Stimulated activated CD8-positive, alpha-beta memory T cell treated with anti-CD3 and anti-CD28 coated beads, Interleukin-2, amount 100 ng/mL, for 48 hours (primary cell): ENCODE measurements at regions not wholly inside any gene's neighbourhood (a gene's known extent, or its start where the extent isn't known, plus 50 kb on each side); places are given as distances from the start of the nearest gene placed in this dataset.

ENCODE experiments used
- DNase-seq, 2 donors: peaks; one replicate each; pipeline ENCODE4 v3.0.0-alpha.2; 2020; ENCODE audit warnings: low read depth in 2 of 2

DNA sequence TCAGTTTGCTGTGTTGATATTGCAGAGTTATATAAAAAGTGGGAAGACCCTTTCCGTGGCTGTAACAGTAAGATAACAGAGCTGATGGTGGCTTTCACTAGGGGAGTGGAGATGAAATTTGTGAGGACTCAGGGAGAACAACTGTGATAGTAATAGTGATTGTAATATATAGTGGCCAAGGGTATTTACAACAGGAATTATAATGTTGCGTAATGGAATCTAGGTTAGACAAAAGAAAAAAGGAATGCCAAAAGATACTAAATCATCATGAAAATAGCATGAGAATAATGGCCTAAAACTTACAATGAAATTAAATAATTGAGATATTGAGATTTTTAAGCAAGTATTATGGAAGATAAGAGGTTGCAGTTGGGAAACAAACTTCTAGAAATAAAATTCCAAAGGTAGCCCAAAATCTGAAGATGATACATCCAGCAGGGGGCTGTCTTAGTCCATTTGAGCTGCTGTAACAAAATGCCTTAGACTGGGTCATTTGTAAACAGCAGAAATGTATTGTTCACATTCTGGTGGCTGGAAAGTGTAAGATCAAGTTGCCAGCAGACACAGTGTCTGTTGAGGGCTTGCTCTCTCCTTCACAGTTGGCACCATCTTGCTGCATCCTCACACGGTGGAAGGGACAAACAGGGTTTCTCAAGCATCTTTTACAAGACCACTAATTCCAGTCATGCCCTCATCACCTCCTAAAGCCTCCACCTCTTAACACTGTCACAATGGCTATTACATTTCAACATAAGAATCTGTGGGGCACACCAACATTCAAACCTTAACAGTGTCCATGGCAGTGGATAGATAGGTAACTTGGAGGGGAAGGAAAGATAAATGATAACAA is 711.2 kb downstream of the MRPL39 start:
- no peak for DNase-seq

DNA sequence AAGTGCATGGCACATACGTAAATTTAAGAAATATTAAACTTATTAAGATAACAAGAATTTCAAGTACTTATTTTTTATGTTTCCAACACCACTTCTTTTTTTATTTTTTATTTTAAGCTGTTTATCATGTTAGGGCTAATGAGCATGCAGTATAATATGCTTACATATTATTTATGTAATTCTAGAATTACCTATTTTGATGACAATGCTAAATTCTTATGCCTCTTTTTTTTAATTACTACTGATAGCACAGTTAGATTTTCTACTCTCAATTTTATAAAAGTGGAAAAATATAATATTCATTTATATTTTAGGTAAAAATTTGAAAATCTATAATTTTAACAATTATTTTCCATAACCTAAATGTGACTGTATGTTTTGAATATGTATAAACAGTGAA is 713.0 kb downstream of the MRPL39 start:
- no peak for DNase-seq

DNA sequence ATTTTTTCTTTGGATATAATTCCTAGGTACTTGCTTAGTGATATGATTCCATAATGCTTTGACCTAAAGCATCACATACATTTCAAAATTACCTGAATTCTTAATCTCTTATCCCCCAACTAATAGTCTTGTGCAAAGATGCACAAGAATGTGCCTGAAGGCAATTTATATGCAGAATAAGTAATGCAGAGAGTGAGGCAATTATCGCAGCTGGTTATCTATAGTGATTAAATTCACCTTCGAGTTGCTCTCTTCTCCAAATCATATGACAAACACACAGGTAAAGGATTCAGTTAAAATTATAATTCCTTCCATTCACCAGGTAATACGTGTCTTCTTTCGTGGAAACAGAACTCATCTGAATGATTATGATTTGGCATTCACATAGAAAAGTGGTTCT is 717.3 kb downstream of the MRPL39 start:
- DNase-seq, result no peak

DNA sequence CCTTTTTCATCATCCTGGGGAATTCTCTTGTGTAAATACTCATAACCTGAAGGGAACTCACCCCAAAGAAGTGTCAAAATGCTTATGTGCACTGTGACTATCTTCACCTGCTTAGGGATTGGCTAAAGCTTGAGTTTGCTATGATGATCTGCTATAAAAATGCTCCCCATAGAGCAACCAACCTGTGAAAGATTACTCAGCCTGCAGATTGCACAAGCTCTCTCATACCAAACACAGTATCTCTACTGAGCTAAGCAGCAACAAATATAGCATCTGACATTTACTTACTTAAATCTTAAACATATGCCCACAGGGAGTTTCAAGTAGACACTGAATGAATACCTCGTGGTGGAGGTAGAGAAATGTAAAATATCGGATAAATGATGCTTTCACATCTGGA is 725.8 kb downstream of the MRPL39 start:
- DNase-seq, result no peak

DNA sequence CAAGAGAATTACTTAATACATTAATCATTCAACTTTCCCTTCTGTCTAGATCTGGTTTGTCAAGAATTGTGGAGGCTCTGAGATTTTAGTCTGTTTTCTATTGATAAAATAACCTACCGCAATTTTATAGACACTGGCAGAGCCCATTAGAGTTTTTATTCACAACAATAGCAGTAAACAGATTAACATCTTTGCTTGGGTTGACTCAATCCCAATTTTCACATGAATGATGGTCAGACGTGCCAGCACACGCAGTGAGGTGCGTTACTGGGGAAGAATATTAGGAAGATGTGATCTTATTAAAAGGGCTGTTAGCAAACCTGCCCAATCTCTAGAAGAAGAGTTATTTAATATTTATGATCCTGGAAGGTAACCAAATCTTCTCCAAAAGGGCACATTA is 736.6 kb downstream of the MRPL39 start:
- DNase-seq, result no peak

DNA sequence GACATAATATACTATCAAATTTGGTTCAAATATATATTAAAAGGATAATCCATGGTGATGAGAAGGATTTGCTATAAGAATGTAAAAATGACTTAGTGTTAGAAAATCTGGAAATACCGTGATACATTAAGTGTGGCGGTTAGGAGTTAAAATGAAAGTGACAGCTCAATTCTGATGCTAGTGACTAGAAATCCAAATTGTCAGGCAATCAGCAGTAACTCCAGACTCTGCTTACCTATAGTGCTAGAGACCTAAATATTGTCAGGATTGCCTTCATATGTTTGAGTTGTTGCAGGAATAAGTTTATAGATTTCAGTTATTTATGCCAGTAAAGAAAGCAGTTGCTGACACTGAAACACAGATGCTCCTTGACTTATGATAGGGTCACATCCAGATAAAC is 737.4 kb downstream of the MRPL39 start:
- no peak for DNase-seq

DNA sequence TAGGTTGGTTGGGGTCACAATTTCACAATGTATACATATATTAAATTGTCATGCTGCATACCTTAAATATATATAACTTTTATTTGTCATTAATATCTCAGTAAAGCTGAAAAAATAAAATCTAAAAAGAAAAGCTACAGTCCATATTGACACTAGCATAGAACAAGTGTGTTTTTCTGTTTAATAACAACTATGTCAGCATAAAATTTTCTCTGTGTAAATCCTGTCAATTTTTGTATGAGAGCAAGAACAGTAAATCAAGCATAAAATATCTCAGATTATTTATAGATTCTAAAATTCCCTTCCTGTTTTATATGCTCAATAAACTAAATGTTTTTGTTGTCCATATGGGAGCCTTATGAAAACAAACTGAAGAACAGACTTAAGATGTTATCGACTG is 739.2 kb downstream of the MRPL39 start:
- DNase-seq, result no peak

DNA sequence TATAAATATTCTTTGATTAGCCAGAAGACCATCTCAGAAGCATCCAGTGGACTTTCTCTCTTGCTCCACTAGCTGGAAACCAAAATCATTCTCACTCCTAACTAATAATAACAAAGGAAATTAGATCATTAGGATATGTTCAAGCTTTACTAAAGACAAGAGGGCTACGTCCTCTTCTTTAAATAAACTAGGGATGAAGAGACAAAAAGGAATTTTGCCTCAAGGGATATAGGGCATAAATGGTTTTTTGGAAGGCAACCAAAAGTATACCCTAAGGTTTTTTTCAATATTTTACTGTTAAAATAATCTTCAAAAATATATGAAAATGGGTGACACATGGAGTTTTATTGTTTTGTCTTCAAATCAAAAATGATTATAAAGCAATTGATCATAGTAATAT is 745.8 kb downstream of the MRPL39 start:
- no peak for DNase-seq

DNA sequence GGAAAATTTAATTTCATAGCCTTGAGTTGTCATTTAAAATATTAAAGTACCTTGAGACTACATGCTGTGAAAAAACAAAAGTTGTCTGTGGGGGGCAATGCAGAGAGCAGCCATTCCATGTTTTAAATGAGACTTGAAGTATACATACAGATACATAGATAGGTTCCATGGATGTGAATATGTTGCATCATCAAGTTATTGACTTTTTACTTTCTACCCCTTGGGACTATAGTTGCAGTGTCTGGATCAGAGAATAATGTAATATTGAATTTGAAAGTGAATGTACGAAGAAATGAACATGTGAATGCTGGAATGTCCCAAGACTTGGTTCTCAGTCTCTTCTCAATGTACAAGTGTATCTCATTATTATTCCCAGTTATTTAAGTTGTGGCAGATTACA is 751.0 kb downstream of the MRPL39 start:
- DNase-seq, result no peak

DNA sequence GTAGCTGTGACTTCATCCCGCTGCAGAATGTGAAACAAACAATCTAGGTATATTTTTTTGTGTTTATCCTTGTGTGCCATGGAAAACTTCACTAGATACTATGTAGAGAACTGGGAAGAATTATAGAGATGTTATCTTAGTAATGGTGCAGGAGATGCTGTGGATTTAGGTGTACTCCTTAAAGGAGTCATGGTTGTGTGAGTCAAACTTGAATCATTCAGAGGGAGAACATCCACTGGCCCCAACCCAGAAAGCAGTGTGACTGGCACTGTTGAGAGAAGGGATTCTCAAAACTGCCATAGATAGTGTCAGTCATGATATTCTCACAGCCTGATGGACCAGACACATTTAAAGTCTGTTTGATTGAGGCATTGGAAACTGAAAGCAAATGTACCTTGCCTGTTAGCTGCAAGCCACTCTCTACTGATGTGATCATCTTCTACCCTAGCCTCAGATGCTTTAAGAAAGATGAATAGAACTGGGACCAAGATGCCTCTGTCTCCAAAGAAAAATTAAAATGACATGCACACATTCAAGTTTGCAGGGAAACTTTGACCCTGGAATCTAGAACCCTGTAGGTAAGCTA is 754.6 kb downstream of the MRPL39 start:
- no peak for DNase-seq

DNA sequence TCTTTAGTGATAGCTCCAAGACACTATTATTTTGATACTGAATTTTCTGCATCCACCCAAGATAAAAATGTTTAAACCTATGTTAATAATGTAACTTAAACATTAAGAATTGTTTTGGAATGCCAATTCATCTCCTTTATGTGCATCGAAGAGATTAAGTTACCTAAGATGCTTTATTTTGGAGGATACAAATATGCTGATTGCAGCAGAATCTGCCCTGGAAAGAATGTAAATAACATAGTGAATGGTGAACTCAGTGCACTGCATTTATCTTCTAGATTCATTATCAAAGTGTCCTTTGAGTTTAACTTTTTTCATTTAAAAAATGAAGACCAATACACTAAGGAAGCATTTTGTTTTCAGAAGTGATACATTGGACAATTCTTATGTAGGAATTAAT is 757.2 kb downstream of the MRPL39 start:
- no peak for DNase-seq

DNA sequence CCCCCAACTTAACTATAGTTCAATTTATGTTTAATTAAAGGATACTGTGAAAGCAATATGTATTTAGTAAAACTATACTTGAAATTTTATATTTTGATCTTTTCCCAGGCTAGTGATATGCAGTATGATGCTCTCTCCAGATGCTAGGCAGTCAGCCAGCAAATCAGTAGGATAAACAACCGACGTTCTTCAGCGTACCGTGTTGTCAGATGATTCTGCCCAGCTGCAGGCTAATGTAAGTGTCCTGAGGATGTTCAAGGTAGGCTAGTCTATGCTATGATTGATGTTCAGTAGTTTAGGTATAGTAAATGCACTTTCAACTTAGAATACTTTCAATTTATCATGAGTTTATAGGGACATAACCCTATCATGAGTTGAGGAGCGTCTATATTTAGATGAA is 762.6 kb downstream of the MRPL39 start:
- no peak for DNase-seq

DNA sequence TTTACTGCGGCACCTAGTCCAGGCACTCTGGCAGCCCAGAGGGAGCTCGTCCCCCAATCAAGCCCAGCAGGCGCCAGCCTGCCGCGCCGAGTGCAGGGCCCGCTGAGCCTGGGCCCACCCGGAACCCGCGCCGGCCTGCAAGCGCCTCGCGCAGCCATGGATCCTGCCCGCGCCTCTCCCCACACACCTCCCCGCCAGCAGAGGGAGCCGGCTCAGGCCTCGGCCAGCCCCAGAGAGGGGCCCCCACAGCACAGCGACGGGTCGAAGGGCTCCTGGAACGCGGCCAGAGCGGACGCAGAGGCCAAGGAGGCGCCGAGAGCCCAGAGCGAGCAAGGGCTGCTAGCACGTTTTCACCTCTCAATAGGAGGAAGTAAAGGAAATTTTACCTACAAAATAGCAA is 767.0 kb downstream of the MRPL39 start:
- no peak for DNase-seq

DNA sequence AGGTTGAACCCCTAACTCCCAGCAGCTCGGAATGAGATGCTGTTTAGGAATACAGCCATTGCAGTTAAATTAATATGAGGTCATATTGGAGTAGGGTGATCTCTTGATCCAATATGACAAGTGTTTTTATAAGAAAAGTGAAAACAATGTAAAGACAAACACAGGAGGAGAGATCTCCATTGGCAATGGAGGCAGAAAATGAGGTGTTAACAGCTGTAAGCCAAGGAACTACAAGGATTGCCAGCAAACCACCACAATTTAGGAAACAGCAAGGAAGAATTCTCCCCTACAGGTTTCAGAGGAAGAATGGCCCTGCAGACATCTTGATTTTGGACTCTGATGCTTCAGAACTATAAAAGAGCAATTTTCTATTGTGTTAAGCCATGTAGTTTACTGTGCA is 774.3 kb downstream of the MRPL39 start:
- no peak for DNase-seq

DNA sequence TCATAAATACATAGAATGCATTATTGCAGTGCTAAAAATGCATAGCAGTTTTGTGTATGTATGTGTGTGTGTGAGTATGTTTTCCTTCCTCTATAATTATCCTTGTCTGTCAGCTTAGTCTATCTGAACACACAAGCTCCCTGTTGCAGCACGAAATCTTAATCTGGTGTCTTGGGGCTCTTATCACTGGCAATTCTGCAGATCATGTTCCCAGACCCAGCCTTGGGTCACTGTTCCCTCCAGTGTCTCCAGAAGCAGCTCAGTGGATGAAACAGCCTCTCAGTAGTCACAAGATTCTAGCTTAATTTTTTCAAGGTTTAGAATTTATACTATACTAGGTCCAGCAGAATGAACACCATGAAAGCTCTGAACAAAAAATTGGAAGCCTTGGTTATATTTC is 777.9 kb downstream of the MRPL39 start:
- no peak for DNase-seq

DNA sequence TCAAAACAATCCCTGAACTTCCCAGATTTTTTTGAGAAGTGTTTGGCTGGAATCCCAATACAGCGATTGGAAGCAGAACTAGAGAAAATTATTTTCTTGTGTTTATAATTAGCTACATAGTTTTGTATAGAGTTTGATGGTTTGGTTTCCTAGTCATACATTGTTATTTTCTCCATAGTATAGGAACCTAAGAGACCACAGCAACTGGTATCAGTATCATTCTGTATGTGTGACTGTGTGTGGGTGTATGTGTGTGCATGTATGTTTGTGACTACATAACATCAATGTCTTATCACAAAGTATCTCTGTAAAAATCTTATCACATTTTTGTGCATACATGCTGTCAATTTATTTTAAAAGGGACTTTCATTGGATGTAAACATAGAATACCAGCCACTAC is 780.5 kb downstream of the MRPL39 start:
- DNase-seq, result no peak

DNA sequence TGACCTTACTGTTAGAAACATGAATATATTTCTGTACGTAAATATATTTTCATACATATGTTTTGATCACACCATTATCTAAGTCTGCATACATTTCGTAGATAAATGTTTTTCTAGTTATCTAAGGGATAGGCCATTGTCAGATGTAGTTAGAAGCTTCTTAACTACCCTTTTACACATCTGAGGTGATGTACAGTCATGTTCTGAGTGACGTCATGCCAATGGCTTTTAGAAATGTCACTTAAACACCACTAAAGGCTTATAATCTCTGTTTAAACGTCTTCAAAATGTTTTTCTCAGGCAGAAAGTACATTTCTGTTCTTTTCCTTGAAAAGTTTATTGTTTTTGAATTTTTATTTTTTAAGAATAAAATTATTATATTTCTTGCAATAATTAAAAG is 781.9 kb downstream of the MRPL39 start:
- DNase-seq, result no peak

DNA sequence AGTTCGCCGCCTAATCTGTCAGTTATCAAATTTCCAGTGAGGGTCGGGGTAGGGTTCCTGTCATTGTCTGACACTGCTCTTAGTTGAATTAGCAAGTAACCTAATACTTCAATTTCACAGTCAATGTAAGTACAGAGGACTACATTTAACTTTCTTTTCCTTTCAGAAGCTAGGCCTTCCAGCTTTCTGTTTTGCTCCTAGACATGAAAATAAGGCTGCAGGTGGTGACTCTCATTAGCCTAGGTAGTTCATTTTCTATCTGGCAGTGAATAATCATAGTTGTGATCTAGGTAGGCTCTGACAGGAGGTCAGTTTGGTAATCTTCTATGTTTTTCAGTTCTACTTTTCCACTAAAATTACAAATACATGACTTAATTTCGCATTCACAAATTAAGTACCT is 783.1 kb downstream of the MRPL39 start:
- DNase-seq, result no peak

DNA sequence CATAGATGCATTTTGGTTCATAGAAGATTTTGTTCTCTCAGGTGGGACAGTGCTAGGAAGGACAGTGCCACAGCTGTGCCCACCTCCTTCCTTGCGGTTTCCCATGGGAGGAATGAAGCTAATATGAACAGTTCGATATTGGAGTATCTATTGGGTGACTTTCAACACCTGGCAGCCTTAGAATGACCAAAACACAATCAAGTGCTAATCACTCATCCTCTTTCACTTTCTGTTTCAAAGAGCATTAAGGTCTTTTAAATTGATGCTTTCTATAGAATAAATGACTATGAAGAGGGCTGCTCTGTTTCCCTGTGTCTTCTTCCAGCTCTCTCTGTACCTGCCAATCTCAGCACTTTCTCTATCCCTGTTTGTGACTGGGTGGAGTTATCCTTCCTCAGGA is 784.0 kb downstream of the MRPL39 start:
- DNase-seq, result no peak

DNA sequence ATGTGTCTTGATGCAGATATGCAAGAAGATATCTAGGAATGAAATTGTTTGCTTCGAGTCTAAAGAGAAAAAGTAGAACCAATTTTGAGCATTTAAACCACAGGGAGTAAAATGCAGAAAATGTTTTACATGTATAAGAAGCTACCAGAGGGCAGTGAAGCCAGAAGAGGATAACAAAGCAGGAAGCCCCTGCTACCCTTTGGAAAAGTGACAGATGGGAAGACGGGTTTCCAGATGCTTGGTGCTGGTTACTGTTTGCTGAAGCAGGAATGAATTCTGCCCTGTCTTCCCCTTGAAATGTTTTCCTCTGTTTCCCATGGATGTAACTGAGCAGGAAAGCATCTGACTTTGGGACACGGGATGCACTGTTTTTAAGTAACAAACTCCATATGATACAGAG is 822.2 kb downstream of the MRPL39 start:
- no peak for DNase-seq

DNA sequence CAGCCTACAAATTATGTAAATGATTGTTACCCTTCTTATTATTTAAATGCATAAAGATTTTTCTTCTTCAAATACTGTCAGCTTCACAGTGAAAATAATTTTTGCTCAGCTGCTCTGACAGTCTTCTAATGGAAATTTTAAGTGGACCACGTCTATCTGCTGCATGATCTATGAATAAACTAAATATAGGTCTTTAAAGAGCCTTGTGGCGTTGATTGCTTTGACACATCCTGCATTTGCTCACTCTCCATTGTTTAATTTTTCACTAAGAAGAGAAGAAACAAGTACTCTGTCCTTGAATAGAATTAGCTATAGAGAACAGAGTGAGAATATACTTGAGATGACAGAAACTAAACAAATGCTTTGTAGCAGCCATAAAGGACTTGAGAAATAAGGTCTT is 826.1 kb downstream of the MRPL39 start:
- no peak for DNase-seq

DNA sequence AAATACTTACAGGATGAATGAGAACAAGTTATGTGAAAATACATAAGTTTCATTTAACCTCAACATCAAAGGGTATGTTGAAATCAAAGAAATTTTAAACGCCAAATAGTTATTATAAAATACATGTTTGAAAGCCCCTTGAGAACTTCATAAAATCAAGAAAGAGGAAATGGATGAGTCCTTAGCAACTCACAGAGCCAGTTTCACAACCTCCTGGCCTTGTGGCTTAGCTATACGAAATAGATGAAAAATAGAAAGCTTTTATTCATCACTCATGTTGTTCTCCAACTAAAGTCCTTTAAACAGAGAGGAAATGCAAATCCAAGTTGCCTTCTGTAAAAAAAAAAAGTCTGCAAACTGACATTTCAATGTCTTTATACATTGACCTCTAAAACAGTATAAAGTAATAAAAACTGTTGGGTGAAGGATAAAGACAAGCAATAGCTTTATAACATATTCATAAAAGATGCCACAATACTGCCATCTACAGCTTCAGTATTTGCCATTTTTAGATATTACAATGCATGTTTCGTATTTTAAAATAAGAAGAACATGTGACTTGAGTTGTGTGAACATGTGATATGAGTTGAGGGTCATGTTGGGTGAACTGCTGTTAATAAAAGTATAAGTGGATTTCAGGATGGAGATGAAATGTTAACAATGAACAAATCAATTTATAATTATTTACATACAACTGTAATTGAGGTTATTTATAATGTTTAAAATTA is 847.8 kb downstream of the MRPL39 start:
- DNase-seq, result no peak

DNA sequence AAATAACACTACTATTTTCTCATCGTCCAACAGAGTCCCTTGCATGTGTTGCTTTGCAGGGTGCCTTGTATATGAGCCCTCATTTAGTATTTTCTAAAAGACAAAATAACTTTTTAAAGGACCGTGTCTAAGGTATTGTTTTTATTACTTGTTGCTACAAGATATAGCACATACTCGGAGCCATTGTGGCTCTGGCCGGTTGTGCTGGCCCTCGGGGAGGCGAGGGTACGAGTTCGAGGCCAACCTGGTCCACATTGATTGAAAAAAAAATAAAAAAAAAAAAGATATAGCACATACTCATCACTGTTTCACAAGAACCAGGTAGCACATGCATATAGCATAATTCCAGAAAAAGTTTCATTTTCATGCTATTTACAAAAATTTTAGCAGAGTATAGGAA is 869.2 kb downstream of the MRPL39 start:
- DNase-seq, result no peak
